Subcutaneous abdominal adipose tissue (tissue), 5 donors: ENCODE measurements at regions not wholly inside any gene's neighbourhood (a gene's known extent, or its start where the extent isn't known, plus 50 kb on each side); places are given as distances from the start of the nearest gene placed in this dataset.
"Not testable (repeated sequence)": the region's sequence is repeated elsewhere in the genome, so short reads cannot be mapped to it uniquely, and the experiment has no call there.

ENCODE experiments used
- H3K27ac ChIP-seq: one replicate; pipeline ENCODE4 v1.7.0; 2013; ENCODE audit warnings: low read depth, mild to moderate bottlenecking, inconsistent platforms, low read length, moderate library complexity
- H3K27me3 ChIP-seq, 5 donors: one replicate each; pipeline ENCODE4 v1.7.0; 2013; ENCODE audit warnings: low read length in 5 of 5, inconsistent platforms in 1 of 5; ENCODE audit not compliant: control insufficient read depth in 5 of 5, insufficient read depth in 4 of 5
- H3K36me3 ChIP-seq, 5 donors: one replicate each; pipeline ENCODE4 v1.7.0; 2013; ENCODE audit warnings: low read length in 5 of 5; ENCODE audit not compliant: control insufficient read depth in 5 of 5, insufficient read depth in 5 of 5
- H3K4me1 ChIP-seq, 5 donors: one replicate each; pipeline ENCODE4 v1.7.0; 2013; ENCODE audit warnings: low read length in 5 of 5, mild to moderate bottlenecking in 3 of 5, moderate library complexity in 1 of 5; ENCODE audit not compliant: control insufficient read depth in 5 of 5, insufficient read depth in 5 of 5
- H3K4me3 ChIP-seq, 5 donors: one replicate each; pipeline ENCODE4 v1.7.0; 2013; ENCODE audit warnings: low read length in 5 of 5, low read depth in 1 of 5
- H3K9ac ChIP-seq, 5 donors: one replicate each; pipeline ENCODE4 v1.7.0; 2013; ENCODE audit warnings: low read length in 5 of 5, mild to moderate bottlenecking in 4 of 5, moderate library complexity in 3 of 5
- H3K9me3 ChIP-seq, 5 donors: one replicate each; pipeline ENCODE4 v1.7.0; 2013; ENCODE audit warnings: low read length in 5 of 5; ENCODE audit not compliant: control insufficient read depth in 5 of 5
- donor health status: healthy.
- donor health status: healthy.
- donor health status: healthy.
- donor health status: healthy.
- donor health status: healthy.

DNA sequence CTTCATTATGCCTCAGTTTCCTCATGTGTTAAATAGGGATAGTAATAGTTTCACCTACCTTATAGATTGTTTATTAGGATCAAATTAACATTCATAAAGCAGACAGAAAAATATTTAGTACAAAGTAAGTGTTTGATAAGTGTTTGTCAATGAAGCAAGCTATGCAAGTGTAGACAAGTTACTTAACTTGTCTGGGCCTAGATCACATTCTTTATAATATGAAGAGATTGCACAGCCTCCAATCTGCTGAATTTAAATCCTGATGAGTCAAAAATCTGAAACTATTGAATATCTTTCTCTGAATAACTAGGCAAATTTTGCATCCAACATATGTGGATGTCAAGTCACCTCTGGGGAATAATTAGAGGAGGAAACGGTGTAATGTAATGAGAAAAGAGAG, 170.5 kb downstream of the MZT1 start:
- Histone ChIP-seq H3K36me3 (no peaks in the 10 kb centered on the region), H3K4me1 (no peaks in the 10 kb centered on the region), H3K27ac (no peak overlapping the region), H3K9me3 (peaks cover 0 to 5% (median 0%) of the 10 kb centered on the region in 5 donors), H3K9ac (no peak overlapping the region), H3K4me3 (no peak overlapping the region), H3K27me3 (no peaks in the 10 kb centered on the region)

DNA sequence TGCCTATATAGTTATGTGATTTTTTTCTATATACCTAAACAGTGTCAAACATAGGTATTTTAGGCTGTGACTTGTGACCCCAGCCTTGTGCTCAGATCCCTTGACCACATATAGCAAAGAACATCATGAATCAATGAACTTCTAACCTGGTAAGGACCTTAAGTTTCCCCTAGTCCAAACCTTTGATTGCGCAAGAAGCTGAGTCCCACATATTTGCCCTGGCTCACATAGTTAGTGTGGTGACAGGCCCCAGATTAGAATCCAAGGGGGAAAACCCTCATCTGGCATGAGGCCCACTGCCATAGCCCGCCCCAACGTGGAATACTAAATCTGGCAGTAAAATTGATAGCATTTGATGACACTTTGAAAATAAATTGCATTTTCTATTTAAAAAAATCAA, 171.8 kb downstream of the MZT1 start:
- Histone ChIP-seq H3K27me3 (no peaks in the 10 kb centered on the region), H3K4me3 (no peak overlapping the region), H3K9me3 (peaks cover 0 to 5% (median 0%) of the 10 kb centered on the region in 5 donors), H3K27ac (no peak overlapping the region), H3K4me1 (no peaks in the 10 kb centered on the region), H3K36me3 (no peaks in the 10 kb centered on the region), H3K9ac (no peak overlapping the region)

DNA sequence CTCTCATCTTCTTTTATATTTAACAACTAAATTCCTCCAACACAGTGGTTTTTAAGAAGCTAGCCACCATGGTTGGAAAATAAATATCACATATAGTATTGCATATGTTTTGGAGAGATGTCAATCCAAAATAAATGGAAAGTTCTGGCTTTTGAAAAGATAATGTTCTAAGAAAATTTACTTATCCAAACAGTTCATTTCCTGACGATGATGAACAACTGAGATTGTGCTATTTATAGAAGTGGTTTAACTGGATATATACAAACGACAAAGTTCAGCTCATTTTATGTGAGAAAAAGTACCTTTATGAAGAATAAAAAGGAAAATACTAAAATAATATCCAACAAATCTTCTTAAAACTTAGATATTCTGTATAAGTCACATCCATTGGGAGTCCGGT, 174.7 kb downstream of the MZT1 start:
- Histone ChIP-seq H3K27me3 (no peaks in the 10 kb centered on the region), H3K27ac (no peak overlapping the region), H3K4me1 (no peaks in the 10 kb centered on the region), H3K9ac (no peak overlapping the region), H3K9me3 (peaks cover 0 to 5% (median 0%) of the 10 kb centered on the region in 5 donors), H3K4me3 (no peak overlapping the region), H3K36me3 (no peaks in the 10 kb centered on the region)

- H3K9ac ChIP-seq, H3K36me3 ChIP-seq, H3K4me3 ChIP-seq, H3K4me1 ChIP-seq, H3K9me3 ChIP-seq, H3K27ac ChIP-seq, H3K27me3 ChIP-seq: not testable (repeated sequence)
Observed at GRCh38 chr13:72545895-72546294, 181.5 kb downstream of the MZT1 start.

DNA sequence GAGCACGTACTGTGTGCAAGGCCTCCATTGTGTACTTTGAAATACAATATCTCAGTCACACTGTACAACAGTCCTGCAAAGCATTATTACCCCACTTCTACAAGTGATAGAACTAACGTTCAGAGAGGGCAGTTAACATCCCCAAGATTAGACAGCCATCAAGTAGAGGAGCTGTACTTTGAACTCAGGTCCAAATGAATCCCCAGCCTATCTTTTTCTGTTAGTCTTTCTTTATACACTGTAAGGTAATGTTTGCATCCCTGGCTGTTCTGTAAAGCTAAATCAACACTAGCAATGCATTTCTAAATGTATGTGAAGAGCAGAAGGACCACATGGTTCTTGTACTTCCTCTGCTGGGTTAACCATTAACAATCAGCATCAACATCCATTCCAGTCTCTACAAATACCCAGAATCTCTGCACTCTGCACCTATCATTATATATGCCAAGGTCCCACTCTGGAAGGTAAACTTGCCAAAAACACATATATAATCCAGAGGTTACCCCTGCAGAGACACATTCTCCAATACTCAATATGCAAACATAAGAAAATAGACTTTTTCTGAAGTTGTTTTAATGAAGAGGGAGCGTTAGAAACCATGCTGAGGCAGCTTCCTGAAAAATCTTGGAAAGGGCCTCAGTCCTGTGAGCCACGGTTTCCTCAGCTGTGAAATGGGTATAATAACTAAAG, 182.3 kb downstream of the MZT1 start:
- Histone ChIP-seq H3K4me3 (no peak overlapping the region), H3K27me3 (no peaks in the 10 kb centered on the region), H3K9ac (no peak overlapping the region), H3K27ac (no peak overlapping the region), H3K36me3 (no peaks in the 10 kb centered on the region), H3K9me3 (no peaks in the 10 kb centered on the region), H3K4me1 (no peaks in the 10 kb centered on the region)

- H3K4me3 ChIP-seq, result no peak overlapping the region
- no peaks in the 10 kb centered on the region for H3K9me3 ChIP-seq
- H3K9ac ChIP-seq, result no peak overlapping the region
- no peak overlapping the region for H3K27ac ChIP-seq
- H3K4me1 ChIP-seq, result no peaks in the 10 kb centered on the region
- no peaks in the 10 kb centered on the region for H3K36me3 ChIP-seq
- no peaks in the 10 kb centered on the region for H3K27me3 ChIP-seq
Observed at GRCh38 chr13:72544042-72544441, 183.4 kb downstream of the MZT1 start.

DNA sequence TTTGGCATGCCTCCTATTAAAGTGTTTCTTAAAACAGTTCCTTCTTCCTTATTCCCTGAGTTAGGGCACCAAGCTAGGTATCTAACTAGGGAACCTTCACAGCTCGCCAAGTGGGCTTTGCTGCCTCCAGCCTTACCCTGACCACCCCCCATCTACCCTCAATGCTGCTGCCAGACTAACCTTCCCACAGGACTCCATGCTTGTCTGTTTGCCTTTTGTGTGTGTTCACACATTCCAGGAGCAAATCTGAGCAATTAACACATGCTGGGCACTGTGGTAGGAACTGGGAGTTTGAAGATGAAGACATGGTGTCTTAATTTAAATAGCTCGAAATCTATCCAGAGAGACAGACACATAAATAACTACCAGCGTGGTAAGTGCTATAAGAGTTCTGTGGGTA, 185.2 kb downstream of the MZT1 start:
- no peak overlapping the region for H3K4me3 ChIP-seq
- no peak overlapping the region for H3K9ac ChIP-seq
- H3K36me3 ChIP-seq, result no peaks in the 10 kb centered on the region
- no peaks in the 10 kb centered on the region for H3K4me1 ChIP-seq
- no peaks in the 10 kb centered on the region for H3K9me3 ChIP-seq
- H3K27ac ChIP-seq, result no peak overlapping the region
- H3K27me3 ChIP-seq, result no peaks in the 10 kb centered on the region

- Histone ChIP-seq H3K27me3 (no peaks in the 10 kb centered on the region), H3K9me3 (no peaks in the 10 kb centered on the region), H3K27ac (no peak overlapping the region), H3K9ac (no peak overlapping the region), H3K4me3 (no peak overlapping the region), H3K36me3 (no peaks in the 10 kb centered on the region), H3K4me1 (no peaks in the 10 kb centered on the region)
Observed at GRCh38 chr13:72541674-72542073, 185.8 kb downstream of the MZT1 start.

DNA sequence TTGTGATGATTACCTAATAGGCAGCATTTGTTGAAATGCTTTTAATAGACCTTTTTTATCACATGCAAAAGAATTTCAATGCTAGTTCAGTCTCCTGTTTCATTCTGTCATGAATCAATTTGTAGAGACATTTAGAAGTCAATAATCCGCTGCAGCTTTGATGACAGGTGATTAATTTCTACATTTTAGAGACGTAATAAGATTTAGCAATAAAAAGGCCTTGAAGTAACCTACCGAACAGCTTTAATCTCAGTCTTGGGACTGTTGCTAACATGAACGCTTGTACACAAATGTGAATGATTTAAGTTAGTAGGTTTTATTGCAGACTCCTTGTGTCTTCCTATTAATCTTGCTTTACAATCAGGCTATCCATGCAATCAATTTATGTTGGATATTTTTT, 186.5 kb downstream of the MZT1 start:
- H3K27ac ChIP-seq, result no peak overlapping the region
- no peak overlapping the region for H3K9ac ChIP-seq
- no peak overlapping the region for H3K4me3 ChIP-seq
- H3K4me1 ChIP-seq, result no peaks in the 10 kb centered on the region
- no peaks in the 10 kb centered on the region for H3K9me3 ChIP-seq
- no peaks in the 10 kb centered on the region for H3K36me3 ChIP-seq
- H3K27me3 ChIP-seq, result no peaks in the 10 kb centered on the region

DNA sequence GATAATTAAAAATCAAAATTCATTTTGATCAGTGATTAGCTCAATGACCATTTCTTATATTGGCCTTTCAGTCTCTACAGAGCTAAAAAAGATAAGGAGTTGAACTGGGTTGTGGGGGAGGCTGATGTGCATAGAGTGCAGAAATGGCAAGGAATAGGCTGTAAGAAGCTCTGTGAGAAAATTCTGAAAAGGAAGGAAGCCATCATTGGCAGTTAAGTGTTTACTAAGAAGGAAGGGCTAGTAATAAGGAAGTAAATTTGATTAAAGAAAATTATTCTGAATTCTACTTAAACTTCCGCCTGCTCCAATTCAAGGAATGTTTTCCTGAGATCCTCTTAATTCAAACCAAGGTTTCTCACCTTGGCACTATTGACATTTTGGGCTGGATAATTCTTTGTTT, 187.5 kb downstream of the MZT1 start:
- no peaks in the 10 kb centered on the region for H3K9me3 ChIP-seq
- no peak overlapping the region for H3K4me3 ChIP-seq
- H3K27me3 ChIP-seq, result no peaks in the 10 kb centered on the region
- no peak overlapping the region for H3K9ac ChIP-seq
- no peaks in the 10 kb centered on the region for H3K36me3 ChIP-seq
- no peaks in the 10 kb centered on the region for H3K4me1 ChIP-seq
- H3K27ac ChIP-seq, result no peak overlapping the region

DNA sequence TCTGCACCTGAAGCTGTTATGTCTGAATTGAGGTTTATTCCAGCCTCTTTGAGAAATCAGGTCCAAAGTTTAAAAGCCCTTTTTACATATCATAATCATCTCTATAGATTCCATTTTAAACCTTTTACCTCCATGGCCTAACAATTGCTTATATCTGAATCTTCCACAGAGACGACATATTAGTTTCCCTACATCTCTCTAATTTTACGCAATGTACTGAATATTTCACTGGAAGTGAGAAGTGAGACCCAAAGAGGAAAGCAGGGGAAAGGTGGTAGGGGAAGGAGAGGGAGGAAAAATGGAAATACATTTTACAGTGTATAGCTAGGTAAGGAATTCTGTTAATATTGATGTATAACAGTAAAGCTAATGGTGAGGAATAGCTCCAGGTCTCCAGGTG, 189.6 kb downstream of the MZT1 start:
- Histone ChIP-seq H3K27me3 (no peaks in the 10 kb centered on the region), H3K27ac (no peak overlapping the region), H3K4me1 (no peaks in the 10 kb centered on the region), H3K9ac (no peak overlapping the region), H3K9me3 (no peaks in the 10 kb centered on the region), H3K36me3 (no peaks in the 10 kb centered on the region), H3K4me3 (no peak overlapping the region)
